LNCaP clone FGC (cell line): ENCODE measurements at regions not wholly inside any gene's neighbourhood (a gene's known extent, or its start where the extent isn't known, plus 50 kb on each side); places are given as distances from the start of the nearest gene placed in this dataset.

Source experiments
- DNase-seq: peaks from one replicate; pipeline ENCODE4 v3.0.0-alpha.2; 2011; ENCODE audit warnings: low read depth
- H3K4me3 ChIP-seq: 2 replicates; pipeline ENCODE4 v1.5.1; 2011; ENCODE audit warnings: mild to moderate bottlenecking, low read depth, low read length, control low read depth
- CTCF ChIP-seq: IDR thresholded peaks from 2 replicates; pipeline ENCODE4 v1.5.1; 2012; ENCODE audit warnings: mild to moderate bottlenecking; ENCODE audit not compliant: control insufficient read depth, insufficient read depth; ENCODE audit errors: extremely low read depth

GRCh38 chr11:82076126-82076525 is 657.5 kb downstream of the FAM181B start:
- DNase-seq, result no peak
- H3K4me3 ChIP-seq, result no peak overlapping the region
- no peak for TF ChIP-seq CTCF

GRCh38 chr11:82059505-82059904 is 674.2 kb downstream of the FAM181B start:
- no peak overlapping the region for H3K4me3 ChIP-seq
- no peak for TF ChIP-seq CTCF
- DNase-seq, result no peak

- DNase-seq, result no peak
- no peak for TF ChIP-seq CTCF
- H3K4me3 ChIP-seq, result no peak overlapping the region
These were observed 677.2 kb downstream of the FAM181B start for GRCh38 chr11:82056450-82056849.

GRCh38 chr11:82049199-82049598 is 684.5 kb downstream of the FAM181B start:
- no peak for DNase-seq
- TF ChIP-seq CTCF, result no peak
- no peak overlapping the region for H3K4me3 ChIP-seq

GRCh38 chr11:82047200-82047599 is 686.5 kb downstream of the FAM181B start:
- no peak for TF ChIP-seq CTCF
- DNase-seq, result no peak
- no peak overlapping the region for H3K4me3 ChIP-seq

- DNase-seq, result no peak
- TF ChIP-seq CTCF, result no peak
- no peak overlapping the region for H3K4me3 ChIP-seq
These were observed 686.9 kb downstream of the FAM181B start for GRCh38 chr11:82046778-82047177.

GRCh38 chr11:82045748-82046457 is 687.8 kb downstream of the FAM181B start:
- TF ChIP-seq CTCF, result no peak
- H3K4me3 ChIP-seq, result no peak overlapping the region
- DNase-seq, result no peak
